Endothelial cell of umbilical vein (primary cell): ENCODE measurements at regions not wholly inside any gene's neighbourhood (a gene's known extent, or its start where the extent isn't known, plus 50 kb on each side); places are given as distances from the start of the nearest gene placed in this dataset.

Source experiments
- BruUV-seq: library from RNA; stranded (reverse); fragments of 400-500 nt; replicated peaks from 2 replicates; lab custom pipeline; 2021; lab: Mats Ljungman, UMichigan
- CTCF ChIA-PET: fragments of 300-600, 350-600 bp; sonication (Branson Sonifier 250); formaldehyde crosslinking; loops from one replicate; lab custom pipeline; 2021; ENCODE audit warnings: antibody characterized with exemption, inconsistent platforms; lab: Charles Lee
- POLR2A ChIA-PET: fragments of 300-600, 350-600 bp; sonication (Branson Sonifier 250); formaldehyde crosslinking; loops from one replicate; lab custom pipeline; 2021; ENCODE audit warnings: antibody characterized with exemption, inconsistent platforms; lab: Charles Lee
- DNase-seq: peaks from one replicate; pipeline ENCODE4 v3.0.0-alpha.2; 2011; ENCODE audit warnings: low read depth, low spot score
- FAIRE-seq: peaks from 2 replicates; lab custom pipeline; 2011; peaks lifted over from hg19 to GRCh38; lab: Jason Lieb, UNC
- H2AFZ ChIP-seq: 2 replicates; pipeline ENCODE4 v1.6.0; 2012; ENCODE audit warnings: low read depth, low read length, control low read depth, inconsistent platforms
- H3K27ac ChIP-seq: 2 replicates; pipeline ENCODE4 v1.5.1; 2011; ENCODE audit warnings: low read depth, mild to moderate bottlenecking, control low read depth, low read length, moderate library complexity; ENCODE audit not compliant: insufficient read depth
- H3K27me3 ChIP-seq, 2 experiments: 2 replicates each; pipeline versions ENCODE4 v1.6.0 to v1.6.1; 2011; ENCODE audit warnings: low read length in 2 of 2, mixed read lengths in 1 of 2; ENCODE audit not compliant: control insufficient read depth in 2 of 2, insufficient read depth in 2 of 2
- H3K36me3 ChIP-seq, 2 experiments: 2 replicates in 1 of 2; 3 replicates in 1 of 2; pipeline ENCODE4 v1.5.1; 2011; ENCODE audit warnings: low read length in 2 of 2, mild to moderate bottlenecking in 1 of 2, moderate library complexity in 1 of 2; ENCODE audit not compliant: control insufficient read depth in 2 of 2, insufficient read depth in 2 of 2; ENCODE audit errors: extremely low read depth in 1 of 2
- H3K4me1 ChIP-seq: 3 replicates; pipeline ENCODE4 v1.5.1; 2011; ENCODE audit warnings: mild to moderate bottlenecking, low read length; ENCODE audit not compliant: control insufficient read depth, insufficient read depth; ENCODE audit errors: extremely low read depth
- H3K4me2 ChIP-seq: 2 replicates; pipeline ENCODE4 v1.6.1; 2011; ENCODE audit warnings: low read length, control low read depth, mixed read lengths; ENCODE audit not compliant: insufficient read depth
- H3K4me3 ChIP-seq, 3 experiments: fragments of 200-600 bp in 1 of 3; sonication (generic), shearing (Covaris generic) in 1 of 3; replicated peaks in 1 of 3; 2 replicates each; pipeline ENCODE4 v1.5.1; 2011 to 2016; ENCODE audit warnings: control low read depth in 3 of 3, low read length in 3 of 3, mild to moderate bottlenecking in 2 of 3, inconsistent platforms in 1 of 3, low read depth in 1 of 3, moderate library complexity in 1 of 3; ENCODE audit not compliant: insufficient read depth in 1 of 3
- H3K79me2 ChIP-seq: 2 replicates; pipeline ENCODE4 v1.6.0; 2012; ENCODE audit warnings: low read length, inconsistent platforms; ENCODE audit not compliant: control insufficient read depth, insufficient read depth
- H3K9ac ChIP-seq: replicated peaks from 2 replicates; pipeline ENCODE3; 2011; ENCODE audit warnings: low read length, control low read depth; ENCODE audit not compliant: insufficient read depth; ENCODE audit errors: extremely low read depth
- H3K9me1 ChIP-seq: replicated peaks from 3 replicates; pipeline ENCODE4 v1.6.0; 2011; ENCODE audit warnings: mild to moderate bottlenecking, low read length; ENCODE audit not compliant: control insufficient read depth, insufficient read depth; ENCODE audit errors: extremely low read depth
- H3K9me3 ChIP-seq: replicated peaks from 2 replicates; pipeline ENCODE4 v1.5.1; 2012; ENCODE audit warnings: low read length, inconsistent platforms; ENCODE audit not compliant: control insufficient read depth, insufficient read depth
- H4K20me1 ChIP-seq: replicated peaks from 2 replicates; pipeline ENCODE3; 2011; ENCODE audit warnings: mild to moderate bottlenecking, low read length; ENCODE audit not compliant: control insufficient read depth, insufficient read depth; ENCODE audit errors: extremely low read depth
- EZH2 ChIP-seq: IDR thresholded peaks from 2 replicates; pipeline ENCODE4 v1.6.1; 2012; ENCODE audit warnings: borderline replicate concordance, low read depth, mild to moderate bottlenecking, moderate library complexity, low read length, inconsistent platforms; ENCODE audit not compliant: severe bottlenecking
- FOS ChIP-seq: IDR thresholded peaks from 2 replicates; pipeline ENCODE4 v1.6.1; 2011; ENCODE audit warnings: mild to moderate bottlenecking, low read length, moderate library complexity, borderline replicate concordance; ENCODE audit not compliant: insufficient read depth
- GATA2 ChIP-seq: IDR thresholded peaks from 2 replicates; pipeline ENCODE4 v1.7.0; 2011; ENCODE audit warnings: low read depth, mild to moderate bottlenecking, moderate library complexity, mixed read lengths, low read length; ENCODE audit not compliant: insufficient read length, insufficient read depth
- JUN ChIP-seq: IDR thresholded peaks from 2 replicates; pipeline ENCODE4 v1.6.1; 2011; ENCODE audit warnings: borderline replicate concordance, low read depth; ENCODE audit not compliant: insufficient read length, insufficient read depth
- MYC ChIP-seq: IDR thresholded peaks from one replicate; pipeline ENCODE4 v1.6.1; 2011; ENCODE audit warnings: mild to moderate bottlenecking, low read depth, low read length
- POLR2A ChIP-seq: IDR thresholded peaks from 2 replicates; pipeline ENCODE4 v1.6.1; 2012; ENCODE audit warnings: low read depth, mild to moderate bottlenecking, control low read depth, low read length
- POLR2AphosphoS5 ChIP-seq: IDR thresholded peaks from 2 replicates; pipeline ENCODE4 v1.6.1; 2012; ENCODE audit warnings: low read depth, mild to moderate bottlenecking, control low read depth, low read length, moderate library complexity; ENCODE audit not compliant: insufficient read depth
- dilution Hi-C: fragments of 300-500 bp; cut with MboI; formaldehyde crosslinking; loops from one replicate; pipeline ENCODE4 v1.15.0; 2019; ENCODE audit warnings: low sequenced_read_pairs; ENCODE audit not compliant: extremely low pct_ligation_motif_present
- intact Hi-C: fragments of 100-400 bp; cut with micrococcal nuclease; formaldehyde crosslinking; loops from one replicate; pipeline ENCODE4 v1.10.0; 2022
- TF ChIP-seq, protein P1 (sequence below): IDR thresholded peaks from 2 replicates; pipeline ENCODE4 v1.6.1; 2011; ENCODE audit not compliant: insufficient read depth, insufficient read length
- TF ChIP-seq, protein P2 (sequence below), 2 donors: IDR thresholded peaks; 1 replicate in 1 of 2; 2 replicates in 1 of 2; pipeline ENCODE4 v1.5.1; 2011; ENCODE audit warnings: low read length in 2 of 2, mild to moderate bottlenecking in 2 of 2, moderate library complexity in 2 of 2, control low read depth in 1 of 2, inconsistent platforms in 1 of 2, low read depth in 1 of 2; ENCODE audit not compliant: insufficient read depth in 1 of 2; ENCODE audit errors: extremely low read depth in 1 of 2

DNA sequence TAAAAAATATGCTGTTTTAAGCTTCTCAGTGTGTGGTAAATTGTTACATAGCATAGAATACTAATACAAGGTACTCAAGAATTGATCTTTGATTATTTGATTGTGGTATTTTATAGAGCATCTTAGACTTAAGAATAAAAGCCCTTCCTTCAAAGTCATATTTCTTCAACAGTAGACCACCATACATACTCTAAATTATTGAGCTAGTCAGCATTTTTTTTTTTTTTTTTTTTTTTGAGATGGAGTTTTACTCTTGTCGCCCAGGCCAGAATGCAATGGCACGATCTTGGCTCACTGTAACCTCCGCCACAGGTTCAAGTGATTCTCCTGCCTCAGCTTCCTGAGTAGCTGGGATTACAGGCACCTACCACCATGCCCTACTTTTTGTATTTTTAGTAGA lies 436.7 kb upstream of the LUZP2 start:
- DNase-seq (no peak), FAIRE-seq (no peak)
- Histone ChIP-seq H3K9me1 (no peaks in the 10 kb centered on the region), H3K9ac (no peak overlapping the region), H3K36me3 (no peaks in the 10 kb centered on the region), H3K27me3 (no peaks in the 10 kb centered on the region), H3K4me2 (no peak overlapping the region), H3K79me2 (no peaks in the 10 kb centered on the region), H2AFZ (no peak overlapping the region), H3K9me3 (no peaks in the 10 kb centered on the region), H3K4me1 (no peaks in the 10 kb centered on the region), H3K4me3 (no peak overlapping the region), H4K20me1 (no peaks in the 10 kb centered on the region), H3K27ac (no peak overlapping the region)
- TF ChIP-seq POLR2AphosphoS5 (no peak), FOS (no peak), POLR2A (no peak), MYC (no peak), GATA2 (no peak), JUN (no peak), EZH2 (no peak)
- TF ChIP-seq, protein P1, sequence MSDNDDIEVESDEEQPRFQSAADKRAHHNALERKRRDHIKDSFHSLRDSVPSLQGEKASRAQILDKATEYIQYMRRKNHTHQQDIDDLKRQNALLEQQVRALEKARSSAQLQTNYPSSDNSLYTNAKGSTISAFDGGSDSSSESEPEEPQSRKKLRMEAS, result no peak
- TF ChIP-seq, protein P2, sequence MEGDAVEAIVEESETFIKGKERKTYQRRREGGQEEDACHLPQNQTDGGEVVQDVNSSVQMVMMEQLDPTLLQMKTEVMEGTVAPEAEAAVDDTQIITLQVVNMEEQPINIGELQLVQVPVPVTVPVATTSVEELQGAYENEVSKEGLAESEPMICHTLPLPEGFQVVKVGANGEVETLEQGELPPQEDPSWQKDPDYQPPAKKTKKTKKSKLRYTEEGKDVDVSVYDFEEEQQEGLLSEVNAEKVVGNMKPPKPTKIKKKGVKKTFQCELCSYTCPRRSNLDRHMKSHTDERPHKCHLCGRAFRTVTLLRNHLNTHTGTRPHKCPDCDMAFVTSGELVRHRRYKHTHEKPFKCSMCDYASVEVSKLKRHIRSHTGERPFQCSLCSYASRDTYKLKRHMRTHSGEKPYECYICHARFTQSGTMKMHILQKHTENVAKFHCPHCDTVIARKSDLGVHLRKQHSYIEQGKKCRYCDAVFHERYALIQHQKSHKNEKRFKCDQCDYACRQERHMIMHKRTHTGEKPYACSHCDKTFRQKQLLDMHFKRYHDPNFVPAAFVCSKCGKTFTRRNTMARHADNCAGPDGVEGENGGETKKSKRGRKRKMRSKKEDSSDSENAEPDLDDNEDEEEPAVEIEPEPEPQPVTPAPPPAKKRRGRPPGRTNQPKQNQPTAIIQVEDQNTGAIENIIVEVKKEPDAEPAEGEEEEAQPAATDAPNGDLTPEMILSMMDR (IDR thresholded peaks at IDR 0.05; ENCODE audit: extremely low read depth in 1 of 2, insufficient read depth in 1 of 2, low read depth in 1 of 2, low read length in 2 of 2), result no peak
- BruUV-seq, result no TSS peak
- dilution Hi-C loops (no loop called here), intact Hi-C loops (no loop called here)
- CTCF ChIA-PET, result no interaction called here
- POLR2A ChIA-PET, result no interaction called here
